Fibroblast of lung (primary cell): ENCODE measurements at regions not wholly inside any gene's neighbourhood (a gene's known extent, or its start where the extent isn't known, plus 50 kb on each side); places are given as distances from the start of the nearest gene placed in this dataset.

Experiments used
- DNase-seq, 2 donors: peaks; one replicate each; pipeline versions ENCODE4 v3.0.0 to v3.0.0-alpha.2; 2010; ENCODE audit warnings: low read depth in 2 of 2
- H2AFZ ChIP-seq: 2 replicates; pipeline ENCODE4 v1.5.1; 2012; ENCODE audit warnings: low read length, control low read depth, inconsistent platforms
- H3K27ac ChIP-seq: 2 replicates; pipeline ENCODE4 v1.5.1; 2011; ENCODE audit warnings: low read length, control low read depth; ENCODE audit not compliant: insufficient read depth
- H3K27me3 ChIP-seq: 2 replicates; pipeline ENCODE4 v1.5.1; 2011; ENCODE audit warnings: mild to moderate bottlenecking, low read length; ENCODE audit not compliant: control insufficient read depth, insufficient read depth
- H3K36me3 ChIP-seq: 2 replicates; pipeline ENCODE4 v1.5.1; 2011; ENCODE audit warnings: low read length; ENCODE audit not compliant: control insufficient read depth, insufficient read depth
- H3K4me1 ChIP-seq: 2 replicates; pipeline ENCODE4 v1.5.1; 2011; ENCODE audit warnings: low read length; ENCODE audit not compliant: control insufficient read depth, insufficient read depth; ENCODE audit errors: extremely low read depth
- H3K4me2 ChIP-seq: 2 replicates; pipeline ENCODE4 v1.5.1; 2011; ENCODE audit warnings: low read length, control low read depth; ENCODE audit not compliant: insufficient read depth; ENCODE audit errors: extremely low read depth
- H3K4me3 ChIP-seq, 4 experiments: fragments of 200-600 bp in 1 of 4; sonication (generic) in 1 of 4; replicated peaks in 1 of 4; 2 replicates each; pipeline ENCODE4 v1.5.1; 2011 to 2016; ENCODE audit warnings: low read length in 4 of 4, low read depth in 3 of 4, mild to moderate bottlenecking in 3 of 4, control low read depth in 2 of 4, inconsistent platforms in 1 of 4, mixed read lengths in 1 of 4; ENCODE audit not compliant: insufficient read depth in 1 of 4; ENCODE audit errors: control extremely low read depth in 1 of 4
- H3K79me2 ChIP-seq: 2 replicates; pipeline ENCODE4 v1.5.1; 2012; ENCODE audit warnings: mild to moderate bottlenecking, low read length, inconsistent platforms; ENCODE audit not compliant: control insufficient read depth, insufficient read depth
- H3K9ac ChIP-seq: 2 replicates; pipeline ENCODE4 v1.5.1; 2011; ENCODE audit warnings: mild to moderate bottlenecking, low read length, control low read depth; ENCODE audit not compliant: insufficient read depth
- H3K9me3 ChIP-seq: 2 replicates; pipeline ENCODE4 v1.5.1; 2012; ENCODE audit warnings: low read depth, low read length; ENCODE audit not compliant: control insufficient read depth, insufficient read depth
- H4K20me1 ChIP-seq: 2 replicates; pipeline ENCODE4 v1.5.1; 2011; ENCODE audit warnings: low read length; ENCODE audit not compliant: control insufficient read depth, insufficient read depth; ENCODE audit errors: extremely low read depth
- CTCF ChIP-seq, 2 donors: IDR thresholded peaks in 1 of 2; conservative IDR thresholded peaks in 1 of 2; 1 replicate in 1 of 2; 2 replicates in 1 of 2; pipeline ENCODE4 v1.5.1; 2011 to 2012; ENCODE audit warnings: low read length in 2 of 2, control low read depth in 1 of 2, inconsistent platforms in 1 of 2, low read depth in 1 of 2, mild to moderate bottlenecking in 1 of 2
- EZH2 ChIP-seq: IDR thresholded peaks from 2 replicates; pipeline ENCODE4 v1.5.1; 2012; ENCODE audit warnings: low read length, control low read depth, mild to moderate bottlenecking; ENCODE audit errors: missing control alignments

GRCh38 chr4:164484551-164484950, 269.4 kb upstream of the SMIM31 start:
- Histone ChIP-seq H3K36me3 (no peaks in the 10 kb centered on the region), H2AFZ (no peak overlapping the region), H4K20me1 (no peaks in the 10 kb centered on the region), H3K9ac (no peak overlapping the region), H3K4me1 (no peaks in the 10 kb centered on the region), H3K4me3 (no peak overlapping the region), H3K9me3 (no peaks in the 10 kb centered on the region), H3K27me3 (no peaks in the 10 kb centered on the region), H3K27ac (no peak overlapping the region), H3K79me2 (no peaks in the 10 kb centered on the region), H3K4me2 (no peak overlapping the region)
- no peak for DNase-seq
- TF ChIP-seq EZH2, result no peak
- TF ChIP-seq CTCF (conservative IDR thresholded peaks at IDR 0.05 in 1 of 2, IDR thresholded peaks at IDR 0.05 in 1 of 2; ENCODE audit: low read depth in 1 of 2, low read length in 2 of 2), result no peak

GRCh38 chr4:164485136-164485535, 268.8 kb upstream of the SMIM31 start:
- no peak overlapping the region for H3K9ac ChIP-seq
- H3K9me3 ChIP-seq, result no peaks in the 10 kb centered on the region
- no peak overlapping the region for H3K27ac ChIP-seq
- H3K4me2 ChIP-seq, result no peak overlapping the region
- no peaks in the 10 kb centered on the region for H3K27me3 ChIP-seq
- no peak for DNase-seq
- no peak overlapping the region for H2AFZ ChIP-seq
- H4K20me1 ChIP-seq, result no peaks in the 10 kb centered on the region
- H3K4me1 ChIP-seq, result no peaks in the 10 kb centered on the region
- no peak overlapping the region for H3K4me3 ChIP-seq
- no peaks in the 10 kb centered on the region for H3K36me3 ChIP-seq
- H3K79me2 ChIP-seq, result no peaks in the 10 kb centered on the region
- TF ChIP-seq EZH2, result no peak
- no peak for TF ChIP-seq CTCF (conservative IDR thresholded peaks at IDR 0.05 in 1 of 2, IDR thresholded peaks at IDR 0.05 in 1 of 2; ENCODE audit: low read depth in 1 of 2, low read length in 2 of 2)

DNA sequence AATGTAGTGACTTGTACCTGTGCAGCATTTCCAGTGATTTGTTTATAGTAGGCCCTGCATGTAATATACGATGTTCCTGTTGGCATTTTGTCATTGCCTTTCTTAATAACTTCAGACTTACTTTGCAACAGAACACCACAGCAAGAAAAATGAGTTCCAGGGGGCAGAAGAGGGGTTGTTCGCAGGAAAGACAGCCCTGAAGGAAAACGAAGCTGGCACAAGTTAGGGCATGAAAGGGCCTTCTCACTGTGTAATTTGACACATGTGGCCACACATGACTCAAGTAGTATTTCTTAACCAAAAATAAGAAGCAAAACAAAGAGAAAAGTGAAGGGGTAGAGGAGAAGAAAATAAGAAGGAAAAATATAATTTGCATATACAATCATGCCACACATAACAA, 265.8 kb upstream of the SMIM31 start:
- no peak overlapping the region for H3K27ac ChIP-seq
- no peak overlapping the region for H3K9ac ChIP-seq
- no peak for DNase-seq
- no peaks in the 10 kb centered on the region for H3K9me3 ChIP-seq
- H3K27me3 ChIP-seq, result no peaks in the 10 kb centered on the region
- H3K4me3 ChIP-seq, result no peak overlapping the region
- no peaks in the 10 kb centered on the region for H4K20me1 ChIP-seq
- H2AFZ ChIP-seq, result no peak overlapping the region
- H3K4me2 ChIP-seq, result no peak overlapping the region
- no peaks in the 10 kb centered on the region for H3K36me3 ChIP-seq
- H3K4me1 ChIP-seq, result no peaks in the 10 kb centered on the region
- H3K79me2 ChIP-seq, result no peaks in the 10 kb centered on the region
- TF ChIP-seq CTCF (conservative IDR thresholded peaks at IDR 0.05 in 1 of 2, IDR thresholded peaks at IDR 0.05 in 1 of 2; ENCODE audit: low read depth in 1 of 2, low read length in 2 of 2) (no peak), EZH2 (no peak)
